Vagina (tissue), 2 donors: ENCODE measurements at regions not wholly inside any gene's neighbourhood (a gene's known extent, or its start where the extent isn't known, plus 50 kb on each side); places are given as distances from the start of the nearest gene placed in this dataset.

Experiments used
- DNase-seq, 2 donors: peaks; one replicate each; pipeline ENCODE4 v3.0.0-alpha.2; 2017; ENCODE audit errors: extremely low spot score in 2 of 2
- H3K27ac ChIP-seq: fragments of 200-600 bp; sonication (generic); one replicate; pipeline ENCODE4 v1.5.1; 2019
- H3K27me3 ChIP-seq: fragments of 200-600 bp; sonication (generic); one replicate; pipeline ENCODE4 v1.5.1; 2019
- H3K36me3 ChIP-seq, 2 donors: fragments of 200-600 bp; sonication (generic); one replicate each; pipeline ENCODE4 v1.5.1; 2017 to 2019
- H3K4me1 ChIP-seq: fragments of 200-600 bp; sonication (generic); one replicate; pipeline ENCODE4 v1.5.1; 2019
- H3K4me3 ChIP-seq, 2 donors: fragments of 200-600 bp; sonication (generic); 1 replicate in 1 of 2; 2 replicates in 1 of 2; pipeline ENCODE4 v1.5.1; 2016 to 2019
- H3K9me3 ChIP-seq: fragments of 200-600 bp; sonication (generic); one replicate; pipeline ENCODE4 v1.5.1; 2019
- CTCF ChIP-seq, 3 experiments: fragments of 450-650 bp in 2 of 3; fragments of 200-600 bp in 1 of 3; sonication (generic) in 1 of 3; IDR thresholded peaks; one replicate each; pipeline ENCODE4 v1.5.1; 2017 to 2019; ENCODE audit warnings: antibody characterized with exemption in 3 of 3, mild to moderate bottlenecking in 2 of 3, moderate library complexity in 2 of 3
- POLR2A ChIP-seq, 2 donors: fragments of 450-650 bp; IDR thresholded peaks; one replicate each; pipeline ENCODE4 v1.6.1; 2017; ENCODE audit warnings: antibody characterized with exemption in 2 of 2, mild to moderate bottlenecking in 2 of 2, moderate library complexity in 2 of 2
- POLR2AphosphoS5 ChIP-seq, 2 donors: sonication (generic); formaldehyde crosslinking; IDR thresholded peaks; one replicate each; pipeline ENCODE4 v1.9.0; 2017; ENCODE audit warnings: antibody characterized with exemption in 2 of 2, mild to moderate bottlenecking in 2 of 2, low read depth in 1 of 2; ENCODE audit not compliant: insufficient read depth in 1 of 2
- intact Hi-C: fragments of 100-400 bp; cut with DNase I; formaldehyde crosslinking; loops from one replicate; pipeline ENCODE4 v1.15.1; 2023

- no peaks in the 10 kb centered on the region for H3K36me3 ChIP-seq
- H3K9me3 ChIP-seq = no peaks in the 10 kb centered on the region
- no peaks in the 10 kb centered on the region for H3K27me3 ChIP-seq
- H3K4me3 ChIP-seq = no peak overlapping the region
- TF ChIP-seq CTCF (IDR thresholded peaks at IDR 0.05) (no peak), POLR2A (IDR thresholded peaks at IDR 0.05) (no peak), POLR2AphosphoS5 (IDR thresholded peaks at IDR 0.05; ENCODE audit: insufficient read depth in 1 of 2, low read depth in 1 of 2) (no peak)
- intact Hi-C loops = no loop called here
- H3K4me1 ChIP-seq = no peaks in the 10 kb centered on the region
- H3K27ac ChIP-seq = no peak overlapping the region
- no peak for DNase-seq
Measured at GRCh38 chr2:51997571-51997970, 965.6 kb upstream of the NRXN1 start.

DNA sequence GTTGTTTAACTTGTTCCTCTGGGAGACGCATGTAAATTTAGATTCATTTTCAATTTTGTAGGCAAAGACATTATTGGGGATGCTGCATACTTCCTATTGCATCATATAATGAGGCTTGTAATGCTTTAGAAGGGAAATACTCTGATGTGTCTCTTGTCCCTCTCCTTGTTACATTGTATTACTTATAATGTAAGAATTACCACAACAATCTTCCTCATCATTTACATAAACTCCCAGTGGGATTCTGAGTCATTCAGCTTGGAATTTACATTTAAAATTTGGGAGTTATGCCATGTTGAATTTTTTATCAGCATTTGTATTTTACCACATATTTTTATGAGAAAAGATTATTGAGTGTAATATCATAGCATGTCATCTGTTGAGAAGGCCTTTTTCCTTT, 963.4 kb upstream of the NRXN1 start:
- intact Hi-C loops = no loop called here
- no peak for TF ChIP-seq POLR2AphosphoS5 (IDR thresholded peaks at IDR 0.05; ENCODE audit: insufficient read depth in 1 of 2, low read depth in 1 of 2)
- TF ChIP-seq CTCF (IDR thresholded peaks at IDR 0.05) = no peak
- no peak for TF ChIP-seq POLR2A (IDR thresholded peaks at IDR 0.05)
- no peaks in the 10 kb centered on the region for H3K4me1 ChIP-seq

DNA sequence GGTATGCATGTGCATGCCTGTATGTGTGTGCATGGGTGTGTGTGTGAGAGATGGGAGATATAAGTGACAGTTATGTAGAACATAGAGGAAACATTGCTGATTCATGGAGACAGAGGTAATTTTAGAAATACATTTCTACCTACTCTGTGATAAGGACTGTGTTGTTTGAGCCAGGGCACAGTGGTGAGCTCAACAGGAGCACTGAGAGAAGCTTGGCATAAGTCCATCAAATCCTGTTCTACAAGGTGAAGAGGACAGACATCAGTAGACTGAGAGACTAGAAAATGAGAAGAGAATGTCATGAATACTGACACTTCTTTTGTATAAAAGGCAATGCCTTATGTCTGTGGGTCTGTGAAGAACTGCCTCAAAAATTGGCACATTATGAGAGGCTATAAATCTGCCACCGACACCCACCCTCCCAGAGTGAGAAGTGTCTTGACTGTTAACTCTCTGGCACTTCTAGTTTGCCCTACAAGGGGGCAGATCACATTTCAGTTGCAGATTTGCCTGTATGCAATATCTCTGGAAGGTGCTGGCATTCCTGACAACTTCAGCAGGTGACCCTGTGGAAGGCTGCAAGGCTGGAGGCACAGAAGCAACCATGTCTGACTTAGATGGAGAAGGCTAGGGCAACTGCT, 962.3 kb upstream of the NRXN1 start:
- H3K4me3 ChIP-seq = no peak overlapping the region
- DNase-seq = no peak
- no peak overlapping the region for H3K27ac ChIP-seq
- no peaks in the 10 kb centered on the region for H3K4me1 ChIP-seq
- no peaks in the 10 kb centered on the region for H3K36me3 ChIP-seq
- H3K9me3 ChIP-seq = no peaks in the 10 kb centered on the region
- no peaks in the 10 kb centered on the region for H3K27me3 ChIP-seq
- TF ChIP-seq CTCF (IDR thresholded peaks at IDR 0.05) = no peak
- TF ChIP-seq POLR2A (IDR thresholded peaks at IDR 0.05) = no peak
- no peak for TF ChIP-seq POLR2AphosphoS5 (IDR thresholded peaks at IDR 0.05; ENCODE audit: insufficient read depth in 1 of 2, low read depth in 1 of 2)
- intact Hi-C loops = no loop called here

More for the DNA sequence above, 963.4 kb upstream of the NRXN1 start:
- H3K27ac ChIP-seq = no peak overlapping the region
- no peaks in the 10 kb centered on the region for H3K27me3 ChIP-seq
- no peaks in the 10 kb centered on the region for H3K36me3 ChIP-seq
- DNase-seq = no peak
- no peak overlapping the region for H3K4me3 ChIP-seq
- no peaks in the 10 kb centered on the region for H3K9me3 ChIP-seq

DNA sequence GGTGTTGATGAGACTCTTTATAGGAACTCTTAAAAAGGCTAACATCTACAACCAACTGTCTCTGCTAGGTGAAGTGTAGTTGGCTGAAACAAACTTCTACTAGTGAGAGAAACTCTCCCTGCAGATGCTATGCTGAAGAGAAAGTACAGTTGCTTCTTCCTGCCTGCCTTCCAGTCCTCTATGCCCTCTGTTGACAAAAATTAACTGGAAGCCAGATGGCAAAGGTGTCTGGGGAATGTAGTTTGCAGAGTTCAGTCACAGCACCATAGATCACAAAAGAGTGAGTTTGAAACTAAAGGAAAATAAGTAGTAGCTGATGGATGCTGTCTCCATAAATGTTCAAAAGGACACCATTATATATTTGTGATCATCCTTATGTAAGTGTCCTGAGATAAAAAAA, 958.8 kb upstream of the NRXN1 start:
- Histone ChIP-seq H3K4me3 (no peak overlapping the region), H3K27me3 (no peaks in the 10 kb centered on the region), H3K27ac (no peak overlapping the region), H3K36me3 (no peaks in the 10 kb centered on the region), H3K4me1 (no peaks in the 10 kb centered on the region), H3K9me3 (no peaks in the 10 kb centered on the region)
- intact Hi-C loops = no loop called here
- no peak for DNase-seq
- TF ChIP-seq POLR2A (IDR thresholded peaks at IDR 0.05) (no peak), CTCF (IDR thresholded peaks at IDR 0.05) (no peak), POLR2AphosphoS5 (IDR thresholded peaks at IDR 0.05; ENCODE audit: insufficient read depth in 1 of 2, low read depth in 1 of 2) (no peak)

DNA sequence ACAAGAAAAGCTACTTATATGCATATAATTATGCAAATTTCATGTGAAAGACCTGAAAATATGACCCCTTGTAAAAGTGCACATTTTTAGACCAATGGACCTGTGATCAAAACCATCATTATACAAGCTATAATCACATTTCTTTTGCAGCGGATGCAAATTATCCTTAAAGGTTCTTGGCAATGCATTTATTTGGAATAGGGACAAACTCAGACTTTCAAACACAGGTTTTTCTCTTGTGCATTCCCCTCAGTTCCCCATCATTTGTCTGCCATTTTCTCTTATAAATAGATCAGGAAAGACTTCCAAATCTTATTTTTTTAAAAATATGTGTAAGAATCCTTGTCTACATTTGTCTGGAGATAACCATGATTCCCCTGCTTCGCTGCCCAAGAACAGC, 954.2 kb upstream of the NRXN1 start:
- H3K27me3 ChIP-seq = no peaks in the 10 kb centered on the region
- no peak for TF ChIP-seq POLR2AphosphoS5 (IDR thresholded peaks at IDR 0.05; ENCODE audit: insufficient read depth in 1 of 2, low read depth in 1 of 2)
- no peak for TF ChIP-seq CTCF (IDR thresholded peaks at IDR 0.05)
- TF ChIP-seq POLR2A (IDR thresholded peaks at IDR 0.05) = no peak
- intact Hi-C loops = no loop called here

More for the DNA sequence above, 954.2 kb upstream of the NRXN1 start:
- Histone ChIP-seq H3K9me3 (no peaks in the 10 kb centered on the region), H3K36me3 (no peaks in the 10 kb centered on the region), H3K4me1 (no peaks in the 10 kb centered on the region), H3K27ac (no peak overlapping the region), H3K4me3 (no peak overlapping the region)
- DNase-seq = no peak
